ENCODE measurements at regions not wholly inside any gene's neighbourhood (a gene's known extent, or its start where the extent isn't known, plus 50 kb on each side); places are given as distances from the start of the nearest gene placed in this dataset.

GRCh38 chr9:130781569-130781968 is 53.5 kb upstream of the ABL1 start:
- TF ChIP-seq CTCF (conservative IDR thresholded peaks at IDR 0.05; ENCODE audit: low read length) (no peak), EZH2phosphoT487 (IDR thresholded peaks at IDR 0.05; ENCODE audit: borderline replicate concordance, low read depth, low read length) (no peak)

All from OCI-LY7 (cell line).